Right renal cortex interstitium (tissue), 3 donors: ENCODE measurements at regions not wholly inside any gene's neighbourhood (a gene's known extent, or its start where the extent isn't known, plus 50 kb on each side); places are given as distances from the start of the nearest gene placed in this dataset.

Source experiments
- DNase-seq, 3 donors: peaks; one replicate each; pipeline ENCODE4 v3.0.0-alpha.2; 2013; ENCODE audit warnings: low read depth in 3 of 3, low spot score in 2 of 3

DNA sequence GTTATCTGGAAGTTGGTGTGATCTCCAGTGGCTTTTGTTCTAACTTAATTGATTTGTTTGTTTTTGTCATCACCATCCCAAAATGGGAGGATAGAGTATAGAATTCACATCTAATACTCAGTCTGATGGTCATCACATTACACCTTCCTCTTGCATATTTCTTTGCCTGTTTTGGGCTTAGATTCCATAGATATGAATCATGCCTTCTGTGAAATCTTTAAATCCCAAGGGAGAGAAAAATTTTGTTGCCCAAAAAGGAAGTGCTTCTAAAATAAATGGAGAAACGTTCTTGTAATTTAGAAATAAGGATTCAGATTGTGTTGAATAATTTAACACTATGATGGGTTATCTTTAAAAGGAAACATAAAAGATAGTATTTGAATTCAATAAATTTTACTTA is 446.0 kb upstream of the LRRC7 start:
- no peak for DNase-seq

- DNase-seq = no peak
Measured at GRCh38 chr1:69122373-69122772, 445.3 kb upstream of the LRRC7 start.

- no peak for DNase-seq
Measured at GRCh38 chr1:69123486-69123885, 444.2 kb upstream of the LRRC7 start.

DNA sequence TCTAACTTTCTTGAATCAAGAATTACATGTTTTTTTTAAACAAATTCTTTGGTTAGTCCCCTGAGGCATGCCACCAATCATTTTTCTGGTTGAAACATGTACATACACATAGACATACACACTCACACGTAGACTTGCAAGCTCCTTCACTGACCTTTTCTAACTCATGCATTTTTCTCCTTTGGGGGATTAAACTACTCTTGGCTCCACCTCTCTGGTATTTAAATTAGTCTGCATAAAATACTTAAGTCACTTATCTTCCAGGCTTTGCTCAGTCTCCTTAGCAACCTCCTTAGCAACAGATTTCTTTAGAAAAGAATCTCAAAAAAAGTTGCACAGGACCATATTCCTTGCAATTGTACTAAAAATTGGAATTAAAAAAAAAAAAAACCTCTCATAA is 440.9 kb upstream of the LRRC7 start:
- DNase-seq = no peak

DNA sequence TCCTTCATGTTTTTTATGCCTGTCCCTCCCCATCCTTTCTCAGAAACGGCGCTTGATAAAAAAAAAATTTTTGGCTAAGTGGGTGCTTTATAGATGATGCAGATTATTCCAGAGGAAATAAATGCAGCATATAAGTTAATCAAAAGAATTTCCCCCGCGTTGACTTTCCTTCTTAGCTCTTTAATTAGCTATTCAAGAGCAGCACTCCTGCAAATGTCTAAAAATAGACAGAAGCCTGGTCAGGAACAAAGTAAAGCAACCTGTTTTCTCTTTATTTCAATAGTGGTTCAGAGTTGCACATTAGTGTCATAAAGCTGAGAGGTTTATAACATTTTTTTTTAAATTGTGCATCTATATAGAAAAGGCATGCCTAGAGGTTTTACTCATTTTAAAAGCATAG is 439.5 kb upstream of the LRRC7 start:
- no peak for DNase-seq

GRCh38 chr1:69129538-69129937 is 438.2 kb upstream of the LRRC7 start:
- no peak for DNase-seq

GRCh38 chr1:69138172-69138571 is 429.6 kb upstream of the LRRC7 start:
- DNase-seq = no peak

GRCh38 chr1:69139007-69139406 is 428.7 kb upstream of the LRRC7 start:
- DNase-seq = no peak

DNA sequence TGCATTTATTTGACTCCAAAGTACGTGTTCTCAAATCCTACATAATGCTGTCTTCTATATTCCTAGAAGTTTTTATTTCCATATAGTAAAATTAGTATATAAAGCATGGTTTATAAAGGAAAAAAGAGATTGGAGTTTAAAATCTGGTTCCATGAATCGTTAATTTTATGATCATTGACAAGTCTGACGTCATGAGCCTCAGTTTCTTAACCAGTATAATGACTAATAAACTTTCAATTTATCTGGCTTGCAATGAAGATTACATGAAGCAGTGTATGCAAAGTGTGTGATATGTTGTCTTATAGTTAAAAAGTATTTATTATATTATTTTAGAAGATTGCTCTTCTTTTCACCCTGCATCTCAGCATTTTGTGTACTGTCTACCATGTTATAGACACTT is 421.4 kb upstream of the LRRC7 start:
- DNase-seq = no peak

DNA sequence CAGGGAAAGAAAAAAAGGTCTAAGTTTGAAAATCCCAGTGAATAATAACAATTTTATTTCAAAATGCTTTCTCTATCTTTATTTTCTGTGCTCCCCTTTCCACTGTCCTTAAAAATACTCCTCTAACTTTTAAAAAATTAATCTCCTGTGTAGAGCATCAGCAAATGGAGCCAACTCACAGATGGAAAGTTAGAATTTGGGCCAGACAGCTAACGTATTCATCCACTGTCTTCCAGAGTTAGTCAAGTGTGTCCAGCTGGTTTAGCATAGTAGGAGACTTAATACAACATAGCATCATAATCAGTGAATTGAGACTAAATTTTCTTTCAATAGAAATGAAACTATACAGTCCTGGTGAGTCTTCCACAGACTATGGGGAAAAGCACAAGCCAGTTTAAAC is 419.0 kb upstream of the LRRC7 start:
- no peak for DNase-seq

- DNase-seq = no peak
Measured at GRCh38 chr1:69157046-69157756, 410.5 kb upstream of the LRRC7 start.

DNA sequence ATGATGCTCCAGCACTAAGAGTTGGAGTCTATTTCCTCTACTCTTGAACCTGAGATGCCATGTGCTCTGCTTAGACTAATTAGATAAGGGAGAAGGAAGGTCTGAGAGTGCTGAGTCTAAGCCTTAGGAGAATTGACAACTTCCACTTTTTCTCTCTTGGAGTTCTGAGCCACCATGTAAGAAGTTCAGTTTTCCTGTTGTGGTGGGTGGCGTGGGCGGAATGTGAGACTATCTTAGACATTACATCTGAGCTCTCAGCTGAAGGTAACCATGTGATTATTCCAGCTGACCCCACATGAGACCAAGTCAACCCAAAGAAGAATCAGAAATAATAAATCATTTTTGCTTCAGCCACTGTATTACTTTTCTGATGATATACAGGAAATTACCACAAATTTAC is 404.5 kb upstream of the LRRC7 start:
- no peak for DNase-seq

DNA sequence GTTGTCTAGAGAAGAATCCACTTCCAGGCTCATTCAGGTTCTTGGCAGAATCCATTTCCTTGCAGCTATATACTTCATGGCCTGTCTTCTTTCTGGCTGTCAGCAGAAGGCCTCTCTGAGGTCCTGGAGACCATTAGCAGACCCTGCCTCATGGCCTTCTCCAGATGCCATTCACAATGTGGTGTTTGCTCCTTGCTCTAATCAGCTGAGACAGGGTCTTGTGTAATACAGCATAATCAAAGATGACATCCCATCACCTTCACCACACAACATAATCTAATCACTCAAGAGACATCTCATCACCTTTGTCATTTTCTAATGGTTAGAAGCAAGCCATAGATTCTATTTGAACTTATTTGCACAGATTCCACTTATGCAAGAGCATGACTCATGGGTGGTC is 403.9 kb upstream of the LRRC7 start:
- DNase-seq = no peak

- no peak for DNase-seq
Measured at GRCh38 chr1:69167876-69168275, 399.8 kb upstream of the LRRC7 start.

DNA sequence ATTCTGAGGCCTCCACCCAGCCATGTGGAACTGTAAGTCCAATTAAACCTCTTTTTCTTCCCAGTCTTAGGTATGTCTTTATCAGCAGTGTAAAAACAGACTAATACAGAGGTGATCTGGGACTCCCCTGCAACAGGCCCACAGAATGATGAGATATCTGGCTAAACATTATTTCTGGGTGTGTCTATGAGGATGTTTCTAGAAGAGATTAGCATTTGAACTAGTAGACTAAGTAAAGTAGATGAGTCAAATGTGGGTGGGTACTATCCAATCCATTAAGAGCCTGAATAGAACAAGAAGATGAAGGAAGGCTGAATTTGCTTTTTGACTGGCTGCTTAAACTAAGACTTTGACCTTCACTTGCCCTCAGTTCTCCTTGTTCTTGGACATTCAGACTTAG is 396.5 kb upstream of the LRRC7 start:
- DNase-seq = no peak

DNA sequence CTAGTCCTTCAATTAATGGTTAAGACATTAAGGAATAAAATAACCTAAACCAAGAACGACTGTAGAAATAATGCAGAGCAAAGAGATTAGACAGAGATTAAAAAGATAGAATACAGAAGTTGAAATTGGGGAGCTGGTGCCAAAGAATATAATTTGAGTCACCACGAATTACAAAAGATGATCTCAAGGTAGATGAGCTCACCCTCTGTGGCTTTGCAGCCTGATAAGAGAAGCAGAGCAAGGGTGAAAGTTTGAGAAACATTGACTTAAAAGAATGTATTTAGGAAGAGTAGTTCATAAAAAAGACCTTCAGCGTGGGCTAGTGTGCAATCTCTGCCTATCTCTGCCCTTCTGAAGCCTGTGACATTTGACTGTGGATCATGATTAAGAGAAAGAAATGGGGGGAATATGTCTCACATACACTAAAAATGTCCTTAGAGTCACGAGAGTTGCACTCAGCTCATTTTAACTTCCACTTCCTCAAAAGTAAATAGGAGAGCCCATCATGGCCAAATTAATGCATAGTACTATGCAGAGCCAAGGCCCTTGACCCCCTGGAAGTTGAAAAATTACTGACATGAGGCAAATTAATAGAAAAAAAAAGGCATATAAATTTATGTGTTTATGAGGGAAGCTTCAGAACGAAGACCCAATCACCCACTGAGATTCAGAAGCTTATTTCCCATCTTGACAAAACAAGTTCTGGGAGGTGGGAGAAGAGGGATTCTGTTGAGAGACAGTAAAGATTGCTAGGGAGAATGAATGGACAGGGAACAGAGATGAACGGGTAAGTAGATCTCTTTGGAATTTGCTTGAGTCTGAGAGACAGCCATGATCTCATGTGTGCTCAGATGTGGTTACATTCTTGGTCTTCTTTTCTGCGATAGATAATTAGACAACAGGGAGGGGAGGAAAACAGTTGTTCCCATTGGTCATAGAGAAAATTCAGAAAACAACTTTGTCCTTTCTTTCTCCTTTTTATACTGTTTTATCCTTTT is 395.4 kb upstream of the LRRC7 start:
- no peak for DNase-seq

DNA sequence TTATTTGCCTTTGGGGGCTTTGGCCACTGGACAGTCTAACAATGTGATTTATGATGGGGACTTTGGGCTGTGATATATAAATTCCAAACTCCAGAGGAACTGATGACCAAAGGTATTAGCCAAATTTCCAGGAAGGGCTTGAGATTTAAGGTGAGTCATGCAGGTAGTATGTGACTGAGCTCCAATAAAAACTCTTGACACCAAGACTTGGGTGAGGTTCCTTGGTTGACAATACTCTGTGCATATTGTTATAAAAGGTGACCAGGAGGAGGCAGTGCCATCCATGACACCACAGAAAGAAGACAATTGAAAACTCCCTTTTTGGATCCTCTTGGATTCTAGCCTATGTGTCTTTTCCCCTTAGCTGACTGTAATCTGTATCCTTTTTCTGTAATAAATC is 392.7 kb upstream of the LRRC7 start:
- DNase-seq = no peak

DNA sequence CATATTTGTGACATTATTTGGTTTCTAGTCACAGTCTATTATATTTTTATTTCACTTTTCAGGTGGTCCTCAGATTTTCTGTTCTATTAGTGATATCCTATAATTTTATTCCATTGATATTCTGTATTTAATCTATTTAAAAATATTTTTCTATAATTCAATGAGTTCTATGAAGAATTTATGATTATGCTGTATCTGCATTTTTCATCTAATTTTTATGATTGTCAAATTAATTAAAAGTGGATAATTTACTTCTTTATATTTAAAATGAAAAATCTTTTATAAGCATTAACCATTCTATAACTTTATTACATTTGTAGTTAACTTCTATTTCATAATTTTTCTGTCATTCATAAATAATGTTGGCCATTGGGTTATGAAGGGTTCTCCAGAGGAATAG is 387.4 kb upstream of the LRRC7 start:
- DNase-seq = no peak

DNA sequence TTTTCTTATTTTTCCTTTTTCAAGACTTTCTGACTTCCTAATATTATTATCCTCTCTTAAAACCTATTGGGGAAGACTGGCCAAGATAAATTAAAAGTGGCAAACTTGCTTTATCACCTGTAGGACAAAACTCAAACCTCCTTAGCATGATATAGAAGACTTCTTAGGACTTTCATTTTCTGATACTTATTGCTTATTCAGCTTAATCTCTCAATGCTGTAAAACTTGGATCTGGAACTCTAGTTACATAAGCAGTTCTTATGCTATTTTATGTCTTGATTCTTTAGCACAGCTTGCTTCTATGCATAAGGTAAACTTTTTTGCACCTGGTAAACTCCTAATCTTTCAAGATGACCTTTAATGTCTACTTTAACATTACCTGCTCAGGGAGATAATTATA is 382.3 kb upstream of the LRRC7 start:
- no peak for DNase-seq

DNA sequence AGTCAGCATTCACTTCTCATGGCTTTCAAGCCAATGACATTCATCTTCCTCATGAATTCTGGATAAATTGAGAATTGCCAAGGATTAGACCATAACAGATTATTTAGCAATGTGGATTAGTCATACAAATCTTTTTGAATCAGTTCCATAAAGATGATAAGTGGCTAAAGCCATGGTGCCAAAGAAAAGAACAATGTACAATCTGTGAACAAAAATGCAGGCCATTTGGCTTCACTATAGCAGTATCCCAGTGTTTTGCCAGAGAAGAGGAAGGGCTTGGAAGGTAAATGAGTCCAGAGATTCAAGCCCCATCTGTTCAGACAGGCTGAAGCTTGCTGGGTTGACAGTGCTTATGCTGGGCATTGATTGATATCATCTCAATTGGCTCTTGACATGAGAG is 376.4 kb upstream of the LRRC7 start:
- DNase-seq = no peak

- DNase-seq = no peak
Measured at GRCh38 chr1:69195136-69195535, 372.6 kb upstream of the LRRC7 start.

- no peak for DNase-seq
Measured at GRCh38 chr1:69196071-69196470, 371.7 kb upstream of the LRRC7 start.
